K562 (cell line): ENCODE measurements at regions not wholly inside any gene's neighbourhood (a gene's known extent, or its start where the extent isn't known, plus 50 kb on each side); places are given as distances from the start of the nearest gene placed in this dataset.
A peak's percentile ranks its signal among the peaks of the same experiment; 100 is the strongest.

Experiments used
- DPF2 ChIP-seq: fragments of 450-650 bp; IDR thresholded peaks from 2 replicates; pipeline ENCODE4 v1.6.1; 2016
- GABPA ChIP-seq: fragments of 200-800 bp; sonication (Bioruptor generic); conservative IDR thresholded peaks from 2 replicates; pipeline ENCODE4 v1.6.1; 2016; ENCODE audit warnings: low read depth, missing genetic modification characterization, missing compliant biosample characterization
- KDM1A ChIP-seq, 2 experiments: fragments of 450-650 bp; IDR thresholded peaks; 2 replicates each; pipeline ENCODE4 v1.6.1; 2016; ENCODE audit warnings: mild to moderate bottlenecking in 2 of 2
- KDM2B ChIP-seq: fragments of 250-450 bp; sonication (Bioruptor Pico); IDR thresholded peaks from 2 replicates; pipeline ENCODE4 v1.8.0; 2021; ENCODE audit warnings: mild to moderate bottlenecking, moderate library complexity
- NFIX ChIP-seq: fragments of 250-450 bp; sonication (Bioruptor Pico); IDR thresholded peaks from 2 replicates; pipeline ENCODE4 v1.4.0; 2020; ENCODE audit warnings: low read depth, mild to moderate bottlenecking, moderate library complexity
- NONO ChIP-seq, 2 experiments: fragments of 200-400 bp in 1 of 2; fragments of 450-650 bp in 1 of 2; formaldehyde crosslinking in 1 of 2; IDR thresholded peaks; 2 replicates each; pipeline ENCODE4 v1.6.1; 2017; ENCODE audit warnings: low read depth in 2 of 2, mild to moderate bottlenecking in 2 of 2, moderate library complexity in 2 of 2, low read length in 1 of 2
- ZNF12 ChIP-seq: sonication (generic); formaldehyde crosslinking; IDR thresholded peaks from 2 replicates; pipeline ENCODE4 v1.4.0; 2020; ENCODE audit warnings: mild to moderate bottlenecking, missing genetic modification reagents
- ZNF316 ChIP-seq: fragments of 450-650 bp; IDR thresholded peaks from 2 replicates; pipeline ENCODE4 v1.6.1; 2016
- TF ChIP-seq, protein P1 (sequence below), 2 experiments: fragments of 450-650 bp; IDR thresholded peaks; 2 replicates each; pipeline ENCODE4 v1.6.1; 2016; ENCODE audit warnings: mild to moderate bottlenecking in 2 of 2, borderline replicate concordance in 1 of 2, low read depth in 1 of 2, moderate library complexity in 1 of 2

DNA sequence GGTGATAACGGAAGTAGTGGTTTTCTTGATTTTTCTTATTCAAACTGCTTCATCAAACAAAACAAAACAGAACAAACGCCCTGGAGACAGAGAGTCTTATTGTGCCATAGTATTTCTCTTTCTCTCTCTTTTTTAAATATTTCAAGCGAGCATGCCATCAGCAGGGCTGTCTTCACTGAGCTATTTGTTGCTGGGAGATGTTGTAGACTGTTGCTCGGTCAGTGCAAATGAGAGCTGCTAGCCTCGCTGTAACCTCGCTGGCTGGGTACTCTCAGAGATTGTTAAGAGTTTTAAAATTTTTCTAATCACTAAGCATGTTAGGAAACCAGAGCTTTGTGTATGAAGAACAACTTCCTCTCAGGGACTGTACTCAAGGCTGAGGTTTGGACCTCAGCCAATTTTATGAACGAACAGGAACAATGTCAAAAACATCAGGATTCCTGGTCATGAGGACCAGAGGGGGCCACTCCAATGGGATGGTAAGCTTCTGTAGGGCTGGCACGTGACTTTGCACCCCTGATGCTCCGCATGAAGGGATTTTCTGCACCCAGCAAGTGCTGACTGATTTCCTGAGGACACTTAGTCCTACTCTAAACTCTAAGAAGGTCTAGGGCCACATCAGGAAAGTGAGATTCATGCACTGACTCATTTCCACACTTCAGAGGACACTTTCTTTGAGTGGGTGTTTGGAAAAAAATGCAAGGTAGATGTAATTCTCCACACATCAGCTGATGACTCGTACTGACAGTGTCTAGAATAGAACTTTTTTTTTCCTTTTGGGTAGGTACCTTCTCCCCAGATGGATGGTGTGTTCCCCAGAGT lies 59.8 kb upstream of the IL1R1 start (continued):
- TF ChIP-seq, protein P1, sequence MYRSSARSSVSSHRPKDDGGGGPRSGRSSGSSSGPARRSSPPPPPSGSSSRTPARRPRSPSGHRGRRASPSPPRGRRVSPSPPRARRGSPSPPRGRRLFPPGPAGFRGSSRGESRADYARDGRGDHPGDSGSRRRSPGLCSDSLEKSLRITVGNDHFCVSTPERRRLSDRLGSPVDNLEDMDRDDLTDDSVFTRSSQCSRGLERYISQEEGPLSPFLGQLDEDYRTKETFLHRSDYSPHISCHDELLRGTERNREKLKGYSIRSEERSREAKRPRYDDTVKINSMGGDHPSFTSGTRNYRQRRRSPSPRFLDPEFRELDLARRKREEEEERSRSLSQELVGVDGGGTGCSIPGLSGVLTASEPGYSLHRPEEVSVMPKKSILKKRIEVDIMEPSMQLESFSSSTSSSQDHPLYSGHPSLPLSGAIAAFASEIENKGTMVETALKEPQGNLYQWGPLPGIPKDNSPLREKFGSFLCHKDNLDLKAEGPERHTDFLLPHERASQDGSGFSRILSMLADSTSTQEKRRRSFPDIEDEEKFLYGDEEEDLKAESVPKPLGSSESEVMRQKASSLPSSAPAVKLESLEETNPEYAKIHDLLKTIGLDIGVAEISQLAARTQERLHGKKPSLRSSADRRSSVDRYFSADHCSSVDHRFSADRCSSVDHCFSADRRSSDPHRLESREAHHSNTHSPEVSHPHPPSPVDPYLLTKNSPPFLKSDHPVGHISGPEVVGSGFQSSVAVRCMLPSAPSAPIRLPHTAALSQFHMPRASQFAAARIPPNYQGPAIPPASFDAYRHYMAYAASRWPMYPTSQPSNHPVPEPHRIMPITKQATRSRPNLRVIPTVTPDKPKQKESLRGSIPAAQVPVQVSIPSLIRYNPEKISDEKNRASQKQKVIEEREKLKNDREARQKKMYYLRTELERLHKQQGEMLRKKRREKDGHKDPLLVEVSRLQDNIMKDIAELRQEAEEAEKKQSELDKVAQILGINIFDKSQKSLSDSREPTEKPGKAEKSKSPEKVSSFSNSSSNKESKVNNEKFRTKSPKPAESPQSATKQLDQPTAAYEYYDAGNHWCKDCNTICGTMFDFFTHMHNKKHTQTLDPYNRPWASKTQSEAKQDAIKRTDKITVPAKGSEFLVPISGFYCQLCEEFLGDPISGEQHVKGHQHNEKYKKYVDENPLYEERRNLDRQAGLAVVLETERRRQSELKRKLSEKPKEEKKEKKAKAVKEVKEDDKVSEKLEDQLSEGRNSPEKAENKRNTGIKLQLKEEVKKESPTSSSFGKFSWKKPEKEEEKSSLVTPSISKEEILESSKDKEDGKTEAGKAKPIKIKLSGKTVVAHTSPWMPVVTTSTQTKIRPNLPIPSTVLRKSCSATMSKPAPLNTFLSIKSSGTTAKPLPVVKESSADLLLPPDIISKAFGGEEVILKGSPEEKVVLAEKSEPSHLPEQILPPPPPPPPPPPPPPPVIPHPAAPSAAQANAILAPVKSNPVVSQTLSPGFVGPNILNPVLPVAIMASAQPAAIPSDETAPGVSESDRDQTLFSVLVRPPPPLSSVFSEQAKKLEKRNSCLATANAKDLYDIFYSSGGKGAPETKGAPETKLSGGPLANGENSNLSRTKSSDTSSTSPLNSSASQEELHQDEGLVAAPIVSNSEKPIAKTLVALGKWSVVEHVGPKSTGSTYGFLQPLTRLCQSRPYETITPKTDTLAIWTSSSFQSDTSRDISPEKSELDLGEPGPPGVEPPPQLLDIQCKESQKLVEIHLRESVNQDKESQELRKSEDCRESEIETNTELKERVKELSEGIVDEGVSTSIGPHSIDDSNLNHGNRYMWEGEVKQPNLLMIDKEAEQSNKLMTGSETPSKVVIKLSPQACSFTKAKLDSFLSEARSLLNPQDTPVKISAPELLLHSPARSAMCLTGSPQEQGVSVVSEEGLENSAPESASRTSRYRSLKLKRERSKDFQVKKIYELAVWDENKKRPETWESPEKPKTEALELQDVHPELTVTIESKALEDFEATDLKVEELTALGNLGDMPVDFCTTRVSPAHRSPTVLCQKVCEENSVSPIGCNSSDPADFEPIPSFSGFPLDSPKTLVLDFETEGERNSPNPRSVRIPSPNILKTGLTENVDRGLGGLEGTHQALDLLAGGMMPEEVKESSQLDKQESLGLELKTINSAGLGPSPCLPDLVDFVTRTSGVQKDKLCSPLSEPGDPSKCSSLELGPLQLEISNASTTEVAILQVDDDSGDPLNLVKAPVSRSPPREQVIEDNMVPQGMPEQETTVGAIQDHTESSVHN (IDR thresholded peaks at IDR 0.05; ENCODE audit: borderline replicate concordance in 1 of 2, low read depth in 1 of 2) = no peak
- 0 out of 2 replicates have a peak, but pooled peaks have one; percentile 10 for TF ChIP-seq NFIX (CRISPR knock-in tag)
- TF ChIP-seq KDM2B (CRISPR knock-in tag) = no peak
- 0 out of 4 replicates have a peak, but pooled peaks have one; percentile 20 to 48 for TF ChIP-seq KDM1A (IDR thresholded peaks at IDR 0.05)
- TF ChIP-seq DPF2 = peak; percentile 34; the same call in 1 of the 2 replicates
- peak; percentile 44; the same call in 1 of the 2 replicates for TF ChIP-seq GABPA (tag)
- no peak for TF ChIP-seq ZNF12 (CRISPR knock-in tag)
- TF ChIP-seq NONO (IDR thresholded peaks at IDR 0.05; ENCODE audit: low read depth in 2 of 2, low read length in 1 of 2) = no peak
- peak; percentile 38; the same call in 1 of the 2 replicates for TF ChIP-seq ZNF316
